ENCODE measurements at regions not wholly inside any gene's neighbourhood (a gene's known extent, or its start where the extent isn't known, plus 50 kb on each side); places are given as distances from the start of the nearest gene placed in this dataset.

GRCh38 chr5:3177338-3177737 is 418.3 kb upstream of the IRX1 start:
- no peaks in the 10 kb centered on the region for H3K4me1 ChIP-seq (ENCODE audit: insufficient read depth)
- WGBS, 2 experiments (ENCODE audit: low coverage in 1 of 2, low lambda C conversion rate in 2 of 2, missing lambda C conversion rate in 2 of 2), result 61 to 62% methylated on average over 15 of the region's 15 CpGs
- H3K79me2 ChIP-seq (ENCODE audit: insufficient read depth), result no peaks in the 10 kb centered on the region
- TF ChIP-seq EZH2 (IDR thresholded peaks at IDR 0.05; ENCODE audit: insufficient read depth, poor library complexity, severe bottlenecking) (no peak), EZH2phosphoT487 (IDR thresholded peaks at IDR 0.05; ENCODE audit: insufficient read depth, low read depth) (no peak)
- H3K4me3 ChIP-seq, result no peak overlapping the region
- no peak for DNase-seq
- H3K27ac ChIP-seq, result no peak overlapping the region
- no peak overlapping the region for H3K9ac ChIP-seq
- no peaks in the 10 kb centered on the region for H3K9me3 ChIP-seq (ENCODE audit: low read depth)
- H2AFZ ChIP-seq, result no peak overlapping the region
- H4K20me1 ChIP-seq (ENCODE audit: insufficient read depth), result no peaks in the 10 kb centered on the region
- no peaks in the 10 kb centered on the region for H3K9me2 ChIP-seq (ENCODE audit: insufficient read depth)
- H3K27me3 ChIP-seq (replicated peaks; ENCODE audit: insufficient read depth), result no peaks in the 10 kb centered on the region
- H3K4me2 ChIP-seq (ENCODE audit: unreplicated experiment), result no peak overlapping the region
- no peaks in the 10 kb centered on the region for H3K36me3 ChIP-seq (ENCODE audit: low read depth)
- in situ Hi-C loops (cut with MboI), result no loop called here
- H3F3A ChIP-seq (ENCODE audit: insufficient read depth), result no peaks in the 10 kb centered on the region

GRCh38 chr5:3175416-3175815 is 420.2 kb upstream of the IRX1 start:
- TF ChIP-seq EZH2 (IDR thresholded peaks at IDR 0.05; ENCODE audit: insufficient read depth, poor library complexity, severe bottlenecking), result no peak
- TF ChIP-seq EZH2phosphoT487 (IDR thresholded peaks at IDR 0.05; ENCODE audit: insufficient read depth, low read depth), result no peak
- in situ Hi-C loops (cut with MboI), result no loop called here
- H3K9me3 ChIP-seq (ENCODE audit: low read depth), result no peaks in the 10 kb centered on the region
- no peaks in the 10 kb centered on the region for H3K27me3 ChIP-seq (replicated peaks; ENCODE audit: insufficient read depth)
- H2AFZ ChIP-seq, result no peak overlapping the region
- no peaks in the 10 kb centered on the region for H3K36me3 ChIP-seq (ENCODE audit: low read depth)
- H3K4me3 ChIP-seq, result no peak overlapping the region
- H3K79me2 ChIP-seq (ENCODE audit: insufficient read depth), result no peaks in the 10 kb centered on the region
- no peak overlapping the region for H3K27ac ChIP-seq
- no peaks in the 10 kb centered on the region for H3K4me1 ChIP-seq (ENCODE audit: insufficient read depth)
- H3F3A ChIP-seq (ENCODE audit: insufficient read depth), result no peaks in the 10 kb centered on the region
- 29 to 35% methylated on average over 7 of the region's 7 CpGs for WGBS, 2 experiments (ENCODE audit: low coverage in 1 of 2, low lambda C conversion rate in 2 of 2, missing lambda C conversion rate in 2 of 2)
- no peak for DNase-seq
- H4K20me1 ChIP-seq (ENCODE audit: insufficient read depth), result no peaks in the 10 kb centered on the region
- H3K4me2 ChIP-seq (ENCODE audit: unreplicated experiment), result no peak overlapping the region
- no peaks in the 10 kb centered on the region for H3K9me2 ChIP-seq (ENCODE audit: insufficient read depth)
- H3K9ac ChIP-seq, result no peak overlapping the region

- no peaks in the 10 kb centered on the region for H3K79me2 ChIP-seq (ENCODE audit: insufficient read depth)
- no peak overlapping the region for H3K27ac ChIP-seq
- H3K4me3 ChIP-seq, result no peak overlapping the region
- no peaks in the 10 kb centered on the region for H4K20me1 ChIP-seq (ENCODE audit: insufficient read depth)
- H3K27me3 ChIP-seq (replicated peaks; ENCODE audit: insufficient read depth), result no peaks in the 10 kb centered on the region
- H3K4me2 ChIP-seq (ENCODE audit: unreplicated experiment), result no peak overlapping the region
- no peak for DNase-seq
- H3K36me3 ChIP-seq (ENCODE audit: low read depth), result no peaks in the 10 kb centered on the region
- no peaks in the 10 kb centered on the region for H3F3A ChIP-seq (ENCODE audit: insufficient read depth)
- H3K9ac ChIP-seq, result no peak overlapping the region
- H3K9me2 ChIP-seq (ENCODE audit: insufficient read depth), result no peaks in the 10 kb centered on the region
- in situ Hi-C loops (cut with MboI), result no loop called here
- TF ChIP-seq EZH2phosphoT487 (IDR thresholded peaks at IDR 0.05; ENCODE audit: insufficient read depth, low read depth) (no peak), EZH2 (IDR thresholded peaks at IDR 0.05; ENCODE audit: insufficient read depth, poor library complexity, severe bottlenecking) (no peak)
- no peaks in the 10 kb centered on the region for H3K4me1 ChIP-seq (ENCODE audit: insufficient read depth)
- H3K9me3 ChIP-seq (ENCODE audit: low read depth), result no peaks in the 10 kb centered on the region
- no peak overlapping the region for H2AFZ ChIP-seq
These were observed 416.0 kb upstream of the IRX2 start for GRCh38 chr5:3167473-3167872.

GRCh38 chr5:3163626-3164025 is 412.1 kb upstream of the IRX2 start:
- DNase-seq, result no peak
- in situ Hi-C loops (cut with MboI), result no loop called here
- Histone ChIP-seq H3K9ac (no peak overlapping the region), H3K27me3 (replicated peaks; ENCODE audit: insufficient read depth) (no peaks in the 10 kb centered on the region), H3K4me1 (ENCODE audit: insufficient read depth) (no peaks in the 10 kb centered on the region), H3K4me2 (ENCODE audit: unreplicated experiment) (no peak overlapping the region), H4K20me1 (ENCODE audit: insufficient read depth) (no peaks in the 10 kb centered on the region), H2AFZ (no peak overlapping the region), H3K36me3 (ENCODE audit: low read depth) (no peaks in the 10 kb centered on the region), H3K27ac (no peak overlapping the region), H3F3A (ENCODE audit: insufficient read depth) (no peaks in the 10 kb centered on the region), H3K9me3 (ENCODE audit: low read depth) (no peaks in the 10 kb centered on the region), H3K79me2 (ENCODE audit: insufficient read depth) (no peaks in the 10 kb centered on the region), H3K9me2 (ENCODE audit: insufficient read depth) (no peaks in the 10 kb centered on the region), H3K4me3 (no peak overlapping the region)
- TF ChIP-seq EZH2phosphoT487 (IDR thresholded peaks at IDR 0.05; ENCODE audit: insufficient read depth, low read depth), result no peak
- no peak for TF ChIP-seq EZH2 (IDR thresholded peaks at IDR 0.05; ENCODE audit: insufficient read depth, poor library complexity, severe bottlenecking)
- 11 to 19% methylated on average over 6 of the region's 6 CpGs for WGBS, 2 experiments (ENCODE audit: low coverage in 1 of 2, low lambda C conversion rate in 2 of 2, missing lambda C conversion rate in 2 of 2)

GRCh38 chr5:3161672-3162071 is 410.2 kb upstream of the IRX2 start:
- no peaks in the 10 kb centered on the region for H3K27me3 ChIP-seq (replicated peaks; ENCODE audit: insufficient read depth)
- H3K9me3 ChIP-seq (ENCODE audit: low read depth), result no peaks in the 10 kb centered on the region
- no peak for DNase-seq
- no peak overlapping the region for H3K4me2 ChIP-seq (ENCODE audit: unreplicated experiment)
- no peaks in the 10 kb centered on the region for H4K20me1 ChIP-seq (ENCODE audit: insufficient read depth)
- no peaks in the 10 kb centered on the region for H3F3A ChIP-seq (ENCODE audit: insufficient read depth)
- H3K36me3 ChIP-seq (ENCODE audit: low read depth), result no peaks in the 10 kb centered on the region
- TF ChIP-seq EZH2 (IDR thresholded peaks at IDR 0.05; ENCODE audit: insufficient read depth, poor library complexity, severe bottlenecking) (no peak), EZH2phosphoT487 (IDR thresholded peaks at IDR 0.05; ENCODE audit: insufficient read depth, low read depth) (no peak)
- no peak overlapping the region for H3K9ac ChIP-seq
- no peak overlapping the region for H3K27ac ChIP-seq
- 22 to 24% methylated on average over 8 of the region's 8 CpGs for WGBS, 2 experiments (ENCODE audit: low coverage in 1 of 2, low lambda C conversion rate in 2 of 2, missing lambda C conversion rate in 2 of 2)
- H3K4me1 ChIP-seq (ENCODE audit: insufficient read depth), result no peaks in the 10 kb centered on the region
- H2AFZ ChIP-seq, result no peak overlapping the region
- in situ Hi-C loops (cut with MboI), result no loop called here
- no peak overlapping the region for H3K4me3 ChIP-seq
- H3K79me2 ChIP-seq (ENCODE audit: insufficient read depth), result no peaks in the 10 kb centered on the region
- H3K9me2 ChIP-seq (ENCODE audit: insufficient read depth), result no peaks in the 10 kb centered on the region

Measured in GM23248 (cell line).